Amniotic epithelial cell (primary cell): ENCODE measurements at regions not wholly inside any gene's neighbourhood (a gene's known extent, or its start where the extent isn't known, plus 50 kb on each side); places are given as distances from the start of the nearest gene placed in this dataset.

ENCODE experiments used
- DNase-seq: peaks from one replicate; pipeline ENCODE4 v3.0.0-alpha.2; 2010; ENCODE audit warnings: low read depth

DNA sequence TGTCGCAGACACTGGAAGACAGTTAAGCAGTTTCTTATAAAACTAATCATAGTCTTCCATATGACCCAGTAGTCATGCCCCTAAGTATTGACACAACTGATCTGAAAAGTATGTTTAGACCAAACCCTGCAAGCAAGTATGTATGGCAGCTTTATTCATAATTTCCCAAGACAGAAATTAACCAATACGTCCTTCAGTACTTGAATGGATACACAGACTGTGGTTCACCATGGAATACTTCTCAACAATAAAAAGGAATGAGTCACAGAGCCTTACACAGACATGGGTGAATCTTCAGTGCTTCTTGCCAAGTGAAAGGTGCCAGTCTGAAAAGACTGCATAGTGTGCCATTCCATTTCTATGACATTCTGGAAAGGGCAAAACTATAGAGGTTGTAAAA, 50.2 kb upstream of the AKR1E2 start:
- peak; percentile 70 for DNase-seq

DNA sequence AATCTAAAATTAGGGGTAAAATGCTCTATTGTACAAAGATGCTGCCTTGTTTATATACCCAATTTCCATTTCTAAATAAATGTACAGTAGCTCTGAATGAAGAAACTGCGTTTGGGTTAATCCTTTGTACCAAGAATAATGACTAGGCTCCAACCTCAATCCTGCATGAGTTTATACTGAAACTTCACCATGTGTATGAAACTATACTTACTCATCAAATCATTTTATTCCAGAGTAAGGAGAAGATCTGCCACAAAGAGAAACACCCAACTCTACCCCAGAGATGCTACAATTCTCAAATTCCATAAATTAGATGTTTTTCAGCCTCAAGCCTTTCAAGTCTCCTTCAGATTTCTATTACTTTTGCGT, 53.8 kb upstream of the AKR1E2 start:
- DNase-seq, result no peak

DNA sequence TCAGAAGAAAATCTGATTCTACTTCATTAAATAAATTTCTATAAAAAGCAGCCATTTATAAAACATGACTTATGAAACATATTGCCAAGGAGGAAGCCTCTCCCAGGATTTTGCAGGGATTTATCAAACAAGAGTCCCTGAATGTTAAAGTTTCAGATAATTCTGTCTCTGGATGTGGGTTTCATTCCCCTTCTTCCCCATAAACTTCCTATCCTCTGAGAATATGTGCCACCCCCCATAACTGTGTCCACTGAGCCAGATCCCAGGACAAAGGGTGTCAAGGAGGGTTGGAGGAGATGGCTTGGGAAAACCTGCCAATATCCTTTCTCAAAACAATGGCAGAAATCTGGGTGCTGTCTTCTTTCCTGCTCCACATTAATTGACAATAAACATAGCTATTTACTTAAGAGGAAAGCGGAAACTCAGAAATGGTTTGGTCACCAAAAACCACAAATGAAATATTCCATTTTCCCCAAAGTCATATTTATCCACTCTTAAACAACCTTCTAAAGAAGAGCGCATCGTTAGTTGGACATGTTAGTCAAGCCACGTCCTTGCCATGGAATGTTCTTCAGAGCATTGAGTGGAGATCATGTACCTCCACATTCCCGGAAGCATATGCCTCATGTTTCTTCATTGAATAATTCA, 54.3 kb upstream of the AKR1E2 start:
- DNase-seq, result peak; percentile 66

GRCh38 chr10:4770801-4771553, 55.0 kb upstream of the AKR1E2 start:
- DNase-seq, result peak; percentile 91

DNA sequence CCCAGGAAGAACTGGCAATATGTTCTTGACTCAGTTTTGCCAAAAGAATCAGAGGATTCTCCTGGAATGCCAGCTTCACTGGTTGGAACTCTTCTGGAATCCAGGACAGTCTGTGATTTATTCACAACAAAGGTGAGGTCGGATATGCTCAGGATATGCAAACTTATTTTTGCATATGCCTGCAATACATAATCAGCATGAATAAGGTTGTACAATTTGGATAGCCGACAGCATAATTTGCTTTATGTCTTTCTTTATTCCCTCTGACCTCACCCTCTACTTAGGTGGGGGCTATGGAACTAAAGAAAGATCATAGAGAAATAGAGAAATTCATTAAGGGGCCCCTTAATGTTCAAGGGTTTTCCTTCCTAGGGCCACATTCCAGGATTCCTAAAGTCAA, 57.6 kb upstream of the AKR1E2 start:
- DNase-seq, result no peak

DNA sequence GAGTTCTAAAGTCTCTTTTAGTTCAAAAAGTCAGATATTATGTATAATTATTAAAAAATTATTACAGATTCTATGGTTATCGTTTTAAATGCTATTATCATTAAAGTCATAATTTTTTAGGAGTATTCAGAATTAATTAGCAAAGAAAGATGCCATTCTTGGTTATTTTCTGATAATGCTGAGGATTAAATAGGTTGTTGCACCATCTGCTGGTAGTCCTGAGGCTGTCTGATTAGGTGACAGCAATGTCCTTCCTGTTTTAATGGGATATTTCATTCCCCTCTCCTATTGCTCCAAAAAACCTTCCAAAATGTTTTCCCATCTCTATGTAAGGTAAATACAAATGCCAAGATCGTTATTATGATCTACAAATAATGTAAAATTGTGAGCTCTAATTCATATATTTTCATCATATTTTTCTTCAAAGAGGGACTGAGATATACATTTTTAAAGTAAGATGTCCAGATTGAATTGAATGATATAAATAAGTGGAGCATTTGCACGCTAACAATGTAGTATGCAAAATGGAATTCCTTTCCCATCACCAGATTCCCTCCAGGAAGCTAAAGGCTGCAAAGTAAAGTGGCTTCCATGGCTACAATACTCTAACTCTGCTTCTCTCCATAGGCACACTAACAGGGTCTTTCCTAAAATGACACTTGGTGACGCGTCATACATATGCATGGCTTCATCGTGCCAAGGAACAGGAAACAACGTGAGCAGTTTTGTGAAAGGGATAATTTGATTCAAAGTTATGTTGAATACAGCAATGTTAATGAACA, 58.8 kb upstream of the AKR1E2 start:
- peak; percentile 53 for DNase-seq

GRCh38 chr10:4766454-4766853, 59.6 kb upstream of the AKR1E2 start:
- DNase-seq, result no peak

GRCh38 chr10:4765428-4765827, 60.6 kb upstream of the AKR1E2 start:
- DNase-seq, result peak; percentile 29

DNA sequence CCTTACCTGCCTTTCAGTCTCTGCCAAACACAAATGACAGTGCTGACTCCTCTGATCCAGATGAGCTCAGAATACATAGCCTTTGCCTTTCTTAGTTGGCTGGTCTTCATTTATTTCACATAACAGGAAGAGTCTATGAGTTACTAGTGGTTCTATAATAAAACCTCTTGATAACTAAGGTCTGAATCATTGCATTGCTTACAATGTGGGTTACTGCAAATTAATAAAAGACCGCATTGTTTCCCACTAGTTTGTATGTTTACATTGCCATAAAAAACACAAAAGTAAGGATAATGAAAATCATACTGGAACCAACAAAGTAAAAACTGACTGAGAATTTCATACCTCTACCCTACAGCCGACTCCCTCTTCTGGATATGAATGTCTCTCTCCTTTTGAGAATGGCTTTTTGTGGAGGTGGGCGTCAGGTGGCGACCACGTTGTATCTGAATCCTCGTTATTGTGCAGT, 62.0 kb upstream of the AKR1E2 start:
- DNase-seq, result peak; percentile 82

DNA sequence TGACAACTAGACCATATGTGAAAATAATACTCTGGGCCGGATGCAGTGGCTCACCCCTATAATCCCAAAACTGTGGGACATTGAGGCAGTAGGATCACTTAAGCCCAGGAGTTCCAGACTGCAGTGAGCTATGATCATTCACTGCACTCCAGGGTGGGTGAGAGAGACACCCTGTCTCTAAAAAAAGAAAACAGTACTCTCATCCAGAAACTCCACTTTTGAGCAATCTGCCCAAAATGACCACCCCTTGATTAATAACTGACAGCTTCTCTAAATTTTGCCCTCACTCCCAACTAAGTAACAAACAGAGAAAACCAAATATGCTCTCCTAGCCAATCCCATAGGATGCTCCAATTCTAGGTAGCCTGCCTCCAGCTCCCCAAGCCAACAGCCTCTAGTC, 62.5 kb upstream of the AKR1E2 start:
- DNase-seq, result no peak

DNA sequence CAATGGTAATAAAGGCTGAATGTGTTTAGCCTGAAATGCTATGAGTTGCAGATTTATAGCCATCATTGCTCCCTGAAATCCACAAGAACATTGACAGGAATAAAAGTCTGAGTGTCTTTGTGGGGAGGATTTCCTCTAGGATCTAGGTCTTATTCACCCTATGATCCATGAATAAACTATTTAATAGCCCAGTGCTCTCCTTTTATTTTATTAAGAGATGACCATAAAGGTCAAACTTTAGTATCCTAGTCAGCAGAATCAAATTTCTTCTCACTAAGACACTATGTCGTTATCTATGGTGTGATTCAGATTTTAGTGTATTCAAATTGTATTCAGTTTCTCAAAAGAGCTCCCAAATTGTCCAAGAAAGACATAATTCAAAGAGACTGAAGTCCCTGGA, 67.8 kb upstream of the AKR1E2 start:
- no peak for DNase-seq

GRCh38 chr10:4755286-4755989, 70.6 kb upstream of the AKR1E2 start:
- DNase-seq, result peak; percentile 14

DNA sequence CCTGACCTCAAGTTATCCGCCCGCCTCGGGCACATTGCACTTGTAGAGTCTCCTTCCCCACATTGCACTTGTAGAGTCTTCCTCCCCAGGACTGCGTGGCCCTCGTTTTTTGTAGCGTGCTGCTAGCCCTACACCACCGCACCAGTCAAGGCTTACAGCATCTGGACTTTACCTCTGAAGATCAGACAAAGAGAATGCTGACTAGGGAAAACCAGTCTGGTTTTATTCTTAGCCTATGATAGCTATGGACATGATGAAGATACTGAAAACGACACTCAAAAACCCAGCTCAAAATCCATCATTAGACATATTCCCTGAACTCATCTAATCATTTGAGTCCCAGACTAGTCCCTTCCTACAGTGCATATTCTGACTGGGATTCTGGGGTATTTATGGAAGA, 71.9 kb upstream of the AKR1E2 start:
- no peak for DNase-seq

DNA sequence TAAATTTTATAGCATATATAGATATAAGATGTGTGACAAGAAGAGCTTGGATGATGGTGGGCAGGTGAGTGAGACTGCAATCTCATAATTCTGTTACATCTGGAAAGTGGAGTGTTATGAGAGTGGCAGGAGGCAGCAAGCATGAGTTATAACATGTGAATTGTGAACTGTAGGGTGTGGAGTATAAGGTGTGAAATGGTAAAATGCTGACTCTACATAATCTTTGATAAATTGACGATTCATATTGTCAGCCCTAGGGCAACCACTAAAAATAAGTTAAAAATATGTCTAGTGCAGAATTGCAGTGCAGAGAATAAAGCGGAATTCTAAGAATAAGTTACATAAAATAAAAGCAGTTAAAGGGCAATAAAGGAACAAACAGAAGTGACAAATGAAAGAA, 74.8 kb upstream of the AKR1E2 start:
- no peak for DNase-seq

GRCh38 chr10:4749271-4749574, 76.8 kb upstream of the AKR1E2 start:
- DNase-seq, result no peak

DNA sequence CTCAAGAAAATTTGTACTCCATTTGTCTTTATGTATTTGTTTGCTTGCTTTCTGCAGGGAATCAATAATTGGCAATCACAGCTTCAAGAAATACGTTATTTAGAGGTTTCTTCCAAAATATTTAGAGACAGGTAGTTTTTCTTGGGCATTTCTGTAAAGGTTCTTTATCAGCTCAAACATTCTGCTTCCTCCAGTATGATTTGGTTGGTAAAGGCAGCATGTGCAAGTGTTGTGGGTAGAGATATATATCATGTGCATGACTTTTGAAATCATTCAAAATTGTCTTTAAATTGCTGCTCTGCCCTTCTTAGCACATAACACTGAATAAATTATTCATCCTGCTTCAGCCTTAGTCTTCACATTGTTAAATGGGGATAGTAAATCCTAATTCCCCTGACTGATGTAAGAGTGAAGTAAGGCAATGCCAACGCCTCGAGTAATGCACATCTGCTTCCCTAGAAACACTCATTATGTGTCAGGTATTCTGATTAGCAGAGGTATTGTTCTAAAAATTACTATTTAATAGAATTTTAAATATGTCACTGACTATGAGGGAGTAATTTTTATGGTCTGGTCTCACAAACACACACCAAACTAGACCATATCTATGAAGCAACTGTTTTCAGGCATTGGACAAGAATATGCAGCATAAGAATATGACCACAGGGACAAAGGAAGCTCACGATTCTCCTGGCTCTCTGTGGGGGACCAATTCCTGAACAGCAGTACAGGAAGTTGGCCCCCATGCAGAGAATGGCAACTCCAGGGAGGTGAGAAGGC, 77.3 kb upstream of the AKR1E2 start:
- DNase-seq, result no peak

DNA sequence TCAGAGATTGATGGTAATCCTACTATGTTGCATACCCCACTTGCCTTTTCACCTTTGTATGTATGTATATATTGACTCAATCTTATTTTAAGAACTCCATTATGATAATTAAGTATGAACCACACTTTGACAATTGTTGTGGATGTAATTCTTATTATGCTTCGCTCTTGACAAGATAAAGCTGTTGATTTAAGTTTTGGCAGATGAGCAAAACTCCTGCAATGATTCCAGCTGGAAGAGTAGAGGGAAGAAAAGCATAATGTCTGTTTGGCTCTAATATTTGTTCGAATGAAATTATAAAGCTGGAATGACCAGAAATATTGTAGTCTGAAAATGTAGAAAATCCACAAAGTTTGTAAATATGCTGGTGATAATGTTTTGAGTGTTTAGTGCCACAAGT, 83.8 kb upstream of the AKR1E2 start:
- DNase-seq, result no peak

GRCh38 chr10:4740471-4740870, 85.5 kb upstream of the AKR1E2 start:
- DNase-seq, result no peak

- no peak for DNase-seq
These were observed 89.4 kb upstream of the AKR1E2 start for GRCh38 chr10:4736608-4737007.

DNA sequence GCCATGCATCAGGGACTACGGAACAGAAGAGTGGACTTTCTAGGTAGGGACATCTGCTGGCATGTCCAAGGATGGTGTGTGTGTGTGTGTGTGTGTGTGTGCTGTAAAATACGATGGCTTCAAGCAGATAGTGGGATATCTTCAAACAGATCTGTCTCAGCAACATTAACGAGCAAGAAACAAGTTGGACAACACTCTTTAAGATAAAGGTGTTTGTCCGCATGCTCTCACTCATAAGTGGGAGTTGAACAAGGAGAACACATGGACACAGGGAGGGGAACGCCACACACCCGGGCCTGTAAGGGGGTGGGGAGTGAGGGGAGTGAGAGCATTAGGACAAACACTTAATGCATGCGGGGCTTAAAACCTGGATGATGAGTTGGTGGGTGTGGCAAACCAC, 89.8 kb upstream of the AKR1E2 start:
- DNase-seq, result no peak

GRCh38 chr10:4733843-4734224, 92.2 kb upstream of the AKR1E2 start:
- DNase-seq, result no peak
